GM12878 (cell line): ENCODE measurements at regions not wholly inside any gene's neighbourhood (a gene's known extent, or its start where the extent isn't known, plus 50 kb on each side); places are given as distances from the start of the nearest gene placed in this dataset.

Source experiments
- ATAC-seq: fragments of 200-7000 bp; cut with Tn5 transposase; 3 replicates; pipeline ENCODE4 v1.9.1; 2020; ENCODE audit warnings: mild to moderate bottlenecking, moderate library complexity
- BruUV-seq: library from RNA; stranded (reverse); fragments of 400-500 nt; replicated peaks from 2 replicates; lab custom pipeline; 2021; lab: Mats Ljungman, UMichigan
- CTCF ChIA-PET: fragments of 300-600 bp; sonication (Branson Sonifier 250); formaldehyde crosslinking; extraction: SDS; loops from one replicate; lab custom pipeline; 2021; ENCODE audit warnings: inconsistent platforms; lab: Yijun Ruan, JAX
- POLR2A ChIA-PET: fragments of 350-600 bp; formaldehyde crosslinking; extraction: SDS; loops from one replicate; lab custom pipeline; 2021; ENCODE audit warnings: inconsistent platforms; lab: Charles Lee
- RAD21 ChIA-PET: fragments of 300-600 bp; sonication (Branson Sonifier 250); formaldehyde crosslinking; loops from one replicate; lab custom pipeline; 2023; ENCODE audit warnings: antibody characterized with exemption; ENCODE audit not compliant: unreplicated experiment; lab: Charles Lee
- SMC1A ChIA-PET: fragments of 300-600 bp; sonication (Branson Sonifier 250); formaldehyde crosslinking; loops from one replicate; lab custom pipeline; 2023; ENCODE audit not compliant: unreplicated experiment, uncharacterized antibody; lab: Charles Lee
- DNase-seq: peaks from one replicate; pipeline ENCODE4 v3.0.0-alpha.2; 2011; ENCODE audit warnings: low read depth, low spot score
- FAIRE-seq: peaks from 3 replicates; lab custom pipeline; 2011; peaks lifted over from hg19 to GRCh38; lab: Jason Lieb, UNC
- H2AFZ ChIP-seq: 2 replicates; pipeline ENCODE4 v1.6.0; 2011; ENCODE audit warnings: low read depth, low read length, control low read depth; ENCODE audit not compliant: control insufficient read depth
- H3K27ac ChIP-seq: 2 replicates; pipeline ENCODE4 v1.5.1; 2011; ENCODE audit warnings: control low read depth; ENCODE audit not compliant: control insufficient read depth, insufficient read depth
- H3K27me3 ChIP-seq, 2 experiments: replicated peaks in 1 of 2; 2 replicates each; pipeline versions ENCODE4 v1.6.0 to v1.6.1; 2011; ENCODE audit warnings: low read length in 1 of 2; ENCODE audit not compliant: control insufficient read depth in 2 of 2, insufficient read depth in 2 of 2
- H3K36me3 ChIP-seq, 2 experiments: 2 replicates each; pipeline ENCODE4 v1.5.1; 2011; ENCODE audit warnings: low read length in 1 of 2; ENCODE audit not compliant: control insufficient read depth in 2 of 2, insufficient read depth in 2 of 2
- H3K4me1 ChIP-seq: 2 replicates; pipeline ENCODE4 v1.6.1; 2011; ENCODE audit warnings: mild to moderate bottlenecking, low read length, moderate library complexity, mixed read lengths; ENCODE audit not compliant: control insufficient read depth, insufficient read depth
- H3K4me2 ChIP-seq: 2 replicates; pipeline ENCODE4 v1.6.0; 2011; ENCODE audit warnings: control low read depth; ENCODE audit not compliant: control insufficient read depth, insufficient read depth
- H3K4me3 ChIP-seq: fragments of 200-600 bp; sonication (generic); 2 replicates; pipeline ENCODE4 v1.5.1; 2016
- H3K79me2 ChIP-seq: 2 replicates; pipeline ENCODE4 v1.6.0; 2011; ENCODE audit warnings: low read length; ENCODE audit not compliant: control insufficient read depth, insufficient read depth
- H3K9ac ChIP-seq: 2 replicates; pipeline ENCODE4 v1.8.0; 2011; ENCODE audit warnings: low read length, control low read depth, mixed read lengths; ENCODE audit not compliant: control insufficient read depth, insufficient read depth
- H3K9me3 ChIP-seq: replicated peaks from 3 replicates; pipeline ENCODE4 v1.5.1; 2011; ENCODE audit warnings: mild to moderate bottlenecking, low read length; ENCODE audit not compliant: control insufficient read depth, insufficient read depth
- H4K20me1 ChIP-seq: 2 replicates; pipeline ENCODE4 v1.6.0; 2011; ENCODE audit not compliant: control insufficient read depth, insufficient read depth
- BACH1 ChIP-seq: fragments of 450-650 bp; IDR thresholded peaks from 2 replicates; pipeline ENCODE4 v1.6.1; 2017; ENCODE audit warnings: mild to moderate bottlenecking, borderline replicate concordance
- BCL11A ChIP-seq: IDR thresholded peaks from 2 replicates; pipeline ENCODE4 v1.6.1; 2011; ENCODE audit warnings: low read depth, low read length
- CBX3 ChIP-seq: fragments of 200-600 bp; sonication (generic); IDR thresholded peaks from 2 replicates; pipeline ENCODE4 v1.6.1; 2016; ENCODE audit warnings: low read depth, borderline replicate concordance
- HDGF ChIP-seq: fragments of 450-650 bp; IDR thresholded peaks from 2 replicates; pipeline ENCODE4 v1.6.1; 2016; ENCODE audit warnings: antibody characterized with exemption
- KLF5 ChIP-seq: fragments of 450-650 bp; IDR thresholded peaks from 2 replicates; pipeline ENCODE4 v1.6.1; 2014; ENCODE audit warnings: mild to moderate bottlenecking; ENCODE audit not compliant: partially characterized antibody
- MTA2 ChIP-seq: fragments of 450-650 bp; IDR thresholded peaks from 2 replicates; pipeline ENCODE4 v1.6.1; 2016; ENCODE audit warnings: low read depth, mild to moderate bottlenecking, moderate library complexity
- MXI1 ChIP-seq: fragments of 150-350 bp; IDR thresholded peaks from 2 replicates; pipeline ENCODE4 v1.6.1; 2011; ENCODE audit warnings: low read depth, mild to moderate bottlenecking, inconsistent platforms, low read length, improper control_type of control experiment
- NBN ChIP-seq: fragments of 450-650 bp; IDR thresholded peaks from 2 replicates; pipeline ENCODE4 v1.6.1; 2016
- PAX5 ChIP-seq: IDR thresholded peaks from 2 replicates; pipeline ENCODE4 v1.6.1; 2011; ENCODE audit warnings: low read depth, low read length, borderline replicate concordance
- WRNIP1 ChIP-seq: IDR thresholded peaks from 2 replicates; pipeline ENCODE4 v1.6.1; 2011; ENCODE audit warnings: low read depth, low read length, improper control_type of control experiment, borderline replicate concordance
- in situ Hi-C: fragments of 300-500 bp; cut with MboI; formaldehyde crosslinking; loops from 9 replicates; pipeline ENCODE4 v1.14.3; 2018; ENCODE audit warnings: mixed read lengths
- intact Hi-C: fragments of 100-400 bp; cut with micrococcal nuclease; formaldehyde crosslinking; loops from one replicate; pipeline ENCODE4 v1.14.2; 2022; ENCODE audit not compliant: unreplicated experiment
- TF ChIP-seq, protein P1 (sequence below): IDR thresholded peaks from 2 replicates; pipeline ENCODE4 v1.6.1; 2012; ENCODE audit warnings: improper control_type of control experiment, low read depth, low read length; ENCODE audit not compliant: insufficient replicate concordance

DNA sequence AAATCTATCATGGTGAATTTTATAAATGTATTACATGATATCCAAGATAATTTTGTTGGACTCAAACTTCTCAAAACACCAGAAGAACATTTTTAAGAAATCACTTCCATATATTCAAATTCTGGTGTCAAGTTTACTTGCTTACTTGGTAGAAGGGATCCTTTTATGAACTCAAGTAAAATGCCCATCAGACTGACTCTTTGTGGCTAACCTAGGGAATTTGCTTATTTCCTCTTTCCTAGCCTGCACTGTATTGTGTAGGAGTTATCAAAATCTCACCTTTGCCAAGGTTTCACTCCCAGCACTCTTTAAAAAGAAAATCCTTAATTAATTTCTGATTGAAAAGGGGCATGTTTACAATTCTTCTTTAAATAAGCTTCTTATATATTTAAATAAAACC is 196.5 kb downstream of the DUSP6 start:
- ChIA-PET CTCF (interaction anchor here (2.0 kb wide), 1 partner anchor 10 kb away, joined by 7 read pairs; no protein-coding TSS in a partner anchor), SMC1A (interaction anchor here (1.2 kb wide), 2 partner anchors 13 to 27 kb away, joined by 3 read pairs; no protein-coding TSS in a partner anchor), RAD21 (no interaction called here), POLR2A (no interaction called here)
- no peak overlapping the region for H3K27ac ChIP-seq
- DNase-seq (no peak), FAIRE-seq (no peak), ATAC-seq (no peak)
- no TSS peak for BruUV-seq
- no peaks in the 10 kb centered on the region for H3K36me3 ChIP-seq
- in situ Hi-C loops = no loop called here
- intact Hi-C loops = no loop called here
- no peak overlapping the region for H3K9ac ChIP-seq
- no peak overlapping the region for H3K4me2 ChIP-seq
- TF ChIP-seq, protein P1, sequence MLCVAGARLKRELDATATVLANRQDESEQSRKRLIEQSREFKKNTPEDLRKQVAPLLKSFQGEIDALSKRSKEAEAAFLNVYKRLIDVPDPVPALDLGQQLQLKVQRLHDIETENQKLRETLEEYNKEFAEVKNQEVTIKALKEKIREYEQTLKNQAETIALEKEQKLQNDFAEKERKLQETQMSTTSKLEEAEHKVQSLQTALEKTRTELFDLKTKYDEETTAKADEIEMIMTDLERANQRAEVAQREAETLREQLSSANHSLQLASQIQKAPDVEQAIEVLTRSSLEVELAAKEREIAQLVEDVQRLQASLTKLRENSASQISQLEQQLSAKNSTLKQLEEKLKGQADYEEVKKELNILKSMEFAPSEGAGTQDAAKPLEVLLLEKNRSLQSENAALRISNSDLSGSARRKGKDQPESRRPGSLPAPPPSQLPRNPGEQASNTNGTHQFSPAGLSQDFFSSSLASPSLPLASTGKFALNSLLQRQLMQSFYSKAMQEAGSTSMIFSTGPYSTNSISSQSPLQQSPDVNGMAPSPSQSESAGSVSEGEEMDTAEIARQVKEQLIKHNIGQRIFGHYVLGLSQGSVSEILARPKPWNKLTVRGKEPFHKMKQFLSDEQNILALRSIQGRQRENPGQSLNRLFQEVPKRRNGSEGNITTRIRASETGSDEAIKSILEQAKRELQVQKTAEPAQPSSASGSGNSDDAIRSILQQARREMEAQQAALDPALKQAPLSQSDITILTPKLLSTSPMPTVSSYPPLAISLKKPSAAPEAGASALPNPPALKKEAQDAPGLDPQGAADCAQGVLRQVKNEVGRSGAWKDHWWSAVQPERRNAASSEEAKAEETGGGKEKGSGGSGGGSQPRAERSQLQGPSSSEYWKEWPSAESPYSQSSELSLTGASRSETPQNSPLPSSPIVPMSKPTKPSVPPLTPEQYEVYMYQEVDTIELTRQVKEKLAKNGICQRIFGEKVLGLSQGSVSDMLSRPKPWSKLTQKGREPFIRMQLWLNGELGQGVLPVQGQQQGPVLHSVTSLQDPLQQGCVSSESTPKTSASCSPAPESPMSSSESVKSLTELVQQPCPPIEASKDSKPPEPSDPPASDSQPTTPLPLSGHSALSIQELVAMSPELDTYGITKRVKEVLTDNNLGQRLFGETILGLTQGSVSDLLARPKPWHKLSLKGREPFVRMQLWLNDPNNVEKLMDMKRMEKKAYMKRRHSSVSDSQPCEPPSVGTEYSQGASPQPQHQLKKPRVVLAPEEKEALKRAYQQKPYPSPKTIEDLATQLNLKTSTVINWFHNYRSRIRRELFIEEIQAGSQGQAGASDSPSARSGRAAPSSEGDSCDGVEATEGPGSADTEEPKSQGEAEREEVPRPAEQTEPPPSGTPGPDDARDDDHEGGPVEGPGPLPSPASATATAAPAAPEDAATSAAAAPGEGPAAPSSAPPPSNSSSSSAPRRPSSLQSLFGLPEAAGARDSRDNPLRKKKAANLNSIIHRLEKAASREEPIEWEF = no peak
- TF ChIP-seq NBN = no peak
- TF ChIP-seq HDGF = no peak
- no peak for TF ChIP-seq MTA2
- TF ChIP-seq PAX5 = no peak
- no peak for TF ChIP-seq WRNIP1
- no peak for TF ChIP-seq BACH1
- no peak for TF ChIP-seq BCL11A
- no peak for TF ChIP-seq CBX3
- TF ChIP-seq KLF5 = no peak
- no peak for TF ChIP-seq MXI1
- H3K9me3 ChIP-seq = no peaks in the 10 kb centered on the region
- no peaks in the 10 kb centered on the region for H3K4me1 ChIP-seq
- H3K27me3 ChIP-seq = no peaks in the 10 kb centered on the region
- no peaks in the 10 kb centered on the region for H3K79me2 ChIP-seq
- no peak overlapping the region for H3K4me3 ChIP-seq
- H4K20me1 ChIP-seq = no peaks in the 10 kb centered on the region
- no peak overlapping the region for H2AFZ ChIP-seq
